T-helper 2 cell treated with Interferon-gamma antibody and Interleukin-4, amounts not matched to agents 5 μg/mL and 100 μg/mL, for 36 hours (primary cell): ENCODE measurements at regions not wholly inside any gene's neighbourhood (a gene's known extent, or its start where the extent isn't known, plus 50 kb on each side); places are given as distances from the start of the nearest gene placed in this dataset.

Source experiments
- DNase-seq: peaks from one replicate; pipeline ENCODE4 v3.0.0; 2021; ENCODE audit warnings: low spot score
- H3K27ac Mint-ChIP-seq: one replicate; pipeline ENCODE4 v1.8.0; 2021; ENCODE audit warnings: mild to moderate bottlenecking, mixed read lengths
- H3K27me3 Mint-ChIP-seq: one replicate; pipeline ENCODE4 v1.8.0; 2021; ENCODE audit warnings: low read depth, mixed read lengths
- H3K36me3 Mint-ChIP-seq: one replicate; pipeline ENCODE4 v1.8.0; 2021; ENCODE audit warnings: low read depth, mixed read lengths
- H3K4me1 Mint-ChIP-seq: one replicate; pipeline ENCODE4 v1.8.0; 2021; ENCODE audit warnings: low read depth, mixed read lengths
- H3K4me3 Mint-ChIP-seq: one replicate; pipeline ENCODE4 v1.8.0; 2022; ENCODE audit warnings: mild to moderate bottlenecking, moderate library complexity, mixed read lengths
- H3K9me3 Mint-ChIP-seq: one replicate; pipeline ENCODE4 v1.8.0; 2021; ENCODE audit warnings: mixed read lengths

DNA sequence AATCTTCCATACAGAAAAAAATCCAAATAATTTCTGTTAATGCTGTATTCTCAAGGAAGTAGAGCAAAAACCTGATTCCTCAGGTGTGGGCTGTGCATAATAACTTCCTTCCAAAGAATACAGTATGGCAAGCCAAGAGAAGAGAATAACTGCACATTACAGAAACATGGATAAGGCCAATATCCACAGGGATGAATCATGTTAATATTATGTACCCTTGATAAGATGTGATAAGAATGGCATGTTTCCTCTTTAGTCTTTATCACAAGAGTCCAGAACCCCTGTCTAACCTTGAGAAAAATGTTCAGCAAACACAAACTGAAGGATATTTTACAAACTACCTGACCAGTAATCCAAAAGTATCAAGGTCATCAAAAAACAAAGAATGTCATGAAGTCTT is 795.8 kb downstream of the SEMA5A start:
- Mint-ChIP-seq H3K36me3 (no peaks in the 10 kb centered on the region), H3K4me3 (no peak overlapping the region), H3K4me1 (no peaks in the 10 kb centered on the region), H3K27ac (no peak overlapping the region), H3K27me3 (no peaks in the 10 kb centered on the region), H3K9me3 (peaks cover 28% of the 10 kb centered on the region)
- no peak for DNase-seq

GRCh38 chr5:8751971-8752370 is 793.9 kb downstream of the SEMA5A start:
- peaks cover 35% of the 10 kb centered on the region for H3K9me3 Mint-ChIP-seq
- H3K27me3 Mint-ChIP-seq, result no peaks in the 10 kb centered on the region
- DNase-seq, result no peak
- H3K4me1 Mint-ChIP-seq, result no peaks in the 10 kb centered on the region
- no peak overlapping the region for H3K27ac Mint-ChIP-seq
- H3K36me3 Mint-ChIP-seq, result no peaks in the 10 kb centered on the region
- H3K4me3 Mint-ChIP-seq, result no peak overlapping the region

GRCh38 chr5:8752595-8752994 is 793.3 kb downstream of the SEMA5A start:
- no peak overlapping the region for H3K27ac Mint-ChIP-seq
- DNase-seq, result no peak
- no peaks in the 10 kb centered on the region for H3K27me3 Mint-ChIP-seq
- H3K36me3 Mint-ChIP-seq, result no peaks in the 10 kb centered on the region
- H3K4me3 Mint-ChIP-seq, result no peak overlapping the region
- H3K9me3 Mint-ChIP-seq, result peaks cover 31% of the 10 kb centered on the region
- no peaks in the 10 kb centered on the region for H3K4me1 Mint-ChIP-seq

DNA sequence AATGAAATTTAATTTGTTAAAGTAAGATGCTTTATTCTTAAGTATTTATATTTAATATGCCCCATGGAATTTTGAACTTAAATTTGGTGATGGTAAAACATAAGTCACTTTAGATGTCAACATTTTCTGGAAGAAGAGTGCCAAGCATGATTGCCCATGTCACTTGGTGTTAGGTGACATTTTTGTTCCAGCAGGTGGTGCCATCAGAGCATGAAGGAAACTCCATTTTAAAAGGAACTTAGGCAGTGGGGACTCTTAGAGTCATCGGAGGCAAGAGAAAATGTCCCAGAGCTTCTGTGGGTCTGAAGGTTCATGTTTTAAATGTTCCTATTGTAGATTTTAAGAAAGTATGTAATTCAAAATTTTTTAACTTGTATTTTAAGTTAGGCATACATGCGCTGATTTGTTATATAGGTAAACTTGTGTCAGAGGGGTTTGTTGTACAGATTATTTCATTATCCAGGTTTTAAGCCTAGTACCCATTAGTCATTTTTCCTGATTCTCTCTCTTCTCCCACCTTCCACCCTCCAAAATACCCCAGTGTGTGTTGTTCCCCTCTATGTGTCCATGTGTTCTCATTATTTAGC is 789.3 kb downstream of the SEMA5A start:
- peaks cover 47% of the 10 kb centered on the region for H3K9me3 Mint-ChIP-seq
- DNase-seq, result no peak
- no peaks in the 10 kb centered on the region for H3K36me3 Mint-ChIP-seq
- no peak overlapping the region for H3K27ac Mint-ChIP-seq
- no peak overlapping the region for H3K4me3 Mint-ChIP-seq
- no peaks in the 10 kb centered on the region for H3K4me1 Mint-ChIP-seq
- H3K27me3 Mint-ChIP-seq, result no peaks in the 10 kb centered on the region

- no peak overlapping the region for H3K4me3 Mint-ChIP-seq
- peaks cover 19% of the 10 kb centered on the region for H3K9me3 Mint-ChIP-seq
- H3K4me1 Mint-ChIP-seq, result no peaks in the 10 kb centered on the region
- H3K36me3 Mint-ChIP-seq, result no peaks in the 10 kb centered on the region
- no peak for DNase-seq
- H3K27ac Mint-ChIP-seq, result no peak overlapping the region
- H3K27me3 Mint-ChIP-seq, result no peaks in the 10 kb centered on the region
Measured at GRCh38 chr5:8765886-8766285, 780.0 kb downstream of the SEMA5A start.

- Mint-ChIP-seq H3K9me3 (peaks cover 16% of the 10 kb centered on the region), H3K27ac (no peak overlapping the region), H3K4me1 (no peaks in the 10 kb centered on the region), H3K27me3 (no peaks in the 10 kb centered on the region), H3K4me3 (no peak overlapping the region), H3K36me3 (no peaks in the 10 kb centered on the region)
- DNase-seq, result no peak
Measured at GRCh38 chr5:8766448-8766847, 779.4 kb downstream of the SEMA5A start.

- Mint-ChIP-seq H3K4me3 (no peak overlapping the region), H3K36me3 (no peaks in the 10 kb centered on the region), H3K27ac (no peak overlapping the region), H3K27me3 (no peaks in the 10 kb centered on the region), H3K4me1 (no peaks in the 10 kb centered on the region), H3K9me3 (peaks cover 19% of the 10 kb centered on the region)
- no peak for DNase-seq
Measured at GRCh38 chr5:8767111-8767510, 778.8 kb downstream of the SEMA5A start.

- Mint-ChIP-seq H3K4me1 (no peaks in the 10 kb centered on the region), H3K27me3 (no peaks in the 10 kb centered on the region), H3K4me3 (no peak overlapping the region), H3K27ac (no peak overlapping the region), H3K36me3 (no peaks in the 10 kb centered on the region), H3K9me3 (peaks cover 19% of the 10 kb centered on the region)
- no peak for DNase-seq
Measured at GRCh38 chr5:8767746-8768145, 778.1 kb downstream of the SEMA5A start.

DNA sequence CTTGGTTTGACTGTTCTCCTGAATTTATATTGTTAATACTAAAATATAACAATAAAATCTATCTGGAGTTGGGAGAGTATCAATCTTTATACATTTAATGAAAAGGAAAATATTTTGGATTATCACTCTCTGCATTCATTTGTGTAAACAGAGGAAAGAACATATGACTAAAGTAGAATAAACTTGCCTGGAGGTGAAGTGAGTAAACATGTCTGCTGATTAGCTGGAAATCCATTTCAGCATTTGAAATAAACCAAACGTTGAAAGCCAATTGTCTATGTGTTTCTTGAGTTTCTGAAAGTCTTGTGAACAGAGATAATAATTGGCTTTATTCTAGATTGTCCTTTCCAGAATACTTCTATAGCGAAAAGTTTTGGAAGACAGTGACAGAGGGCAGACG is 776.2 kb downstream of the SEMA5A start:
- H3K27ac Mint-ChIP-seq, result no peak overlapping the region

DNA sequence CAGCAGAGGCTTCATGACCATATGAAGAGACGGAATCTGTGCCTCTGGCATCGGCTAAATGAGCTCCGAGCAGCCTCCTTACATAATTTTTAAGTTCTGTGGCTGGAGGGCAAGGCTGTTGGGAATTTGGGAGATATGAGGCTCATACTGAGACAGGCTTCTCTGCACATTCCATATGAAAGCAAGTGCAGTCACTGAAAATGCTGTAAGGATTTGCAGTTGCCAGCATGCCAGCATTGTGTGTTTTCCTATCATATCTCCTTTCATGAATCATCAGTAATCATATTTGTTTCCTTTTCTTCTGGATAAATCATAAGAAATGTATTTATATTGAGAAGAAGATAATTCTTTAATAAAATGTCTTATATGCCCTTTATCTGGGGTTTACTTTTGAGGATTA is 775.4 kb downstream of the SEMA5A start:
- Mint-ChIP-seq H3K4me3 (no peak overlapping the region), H3K4me1 (no peaks in the 10 kb centered on the region), H3K9me3 (peaks cover 25% of the 10 kb centered on the region), H3K36me3 (no peaks in the 10 kb centered on the region), H3K27ac (no peak overlapping the region), H3K27me3 (no peaks in the 10 kb centered on the region)
- DNase-seq, result no peak

More for the DNA sequence above, 776.2 kb downstream of the SEMA5A start:
- H3K9me3 Mint-ChIP-seq, result peaks cover 25% of the 10 kb centered on the region
- no peaks in the 10 kb centered on the region for H3K27me3 Mint-ChIP-seq
- H3K36me3 Mint-ChIP-seq, result no peaks in the 10 kb centered on the region
- DNase-seq, result no peak
- H3K4me3 Mint-ChIP-seq, result no peak overlapping the region
- H3K4me1 Mint-ChIP-seq, result no peaks in the 10 kb centered on the region

GRCh38 chr5:8773046-8773615 is 772.7 kb downstream of the SEMA5A start:
- no peak overlapping the region for H3K4me3 Mint-ChIP-seq
- H3K27me3 Mint-ChIP-seq, result no peaks in the 10 kb centered on the region
- H3K36me3 Mint-ChIP-seq, result no peaks in the 10 kb centered on the region
- no peaks in the 10 kb centered on the region for H3K4me1 Mint-ChIP-seq
- no peak overlapping the region for H3K27ac Mint-ChIP-seq
- H3K9me3 Mint-ChIP-seq, result peaks cover 20% of the 10 kb centered on the region
- no peak for DNase-seq

GRCh38 chr5:8784692-8785091 is 761.2 kb downstream of the SEMA5A start:
- Mint-ChIP-seq H3K4me3 (no peak overlapping the region), H3K27me3 (no peaks in the 10 kb centered on the region), H3K36me3 (no peaks in the 10 kb centered on the region), H3K9me3 (peaks cover 31% of the 10 kb centered on the region), H3K4me1 (no peaks in the 10 kb centered on the region), H3K27ac (no peak overlapping the region)
- DNase-seq, result no peak

GRCh38 chr5:8788246-8788645 is 757.6 kb downstream of the SEMA5A start:
- H3K27ac Mint-ChIP-seq, result no peak overlapping the region
- no peak overlapping the region for H3K4me3 Mint-ChIP-seq

DNA sequence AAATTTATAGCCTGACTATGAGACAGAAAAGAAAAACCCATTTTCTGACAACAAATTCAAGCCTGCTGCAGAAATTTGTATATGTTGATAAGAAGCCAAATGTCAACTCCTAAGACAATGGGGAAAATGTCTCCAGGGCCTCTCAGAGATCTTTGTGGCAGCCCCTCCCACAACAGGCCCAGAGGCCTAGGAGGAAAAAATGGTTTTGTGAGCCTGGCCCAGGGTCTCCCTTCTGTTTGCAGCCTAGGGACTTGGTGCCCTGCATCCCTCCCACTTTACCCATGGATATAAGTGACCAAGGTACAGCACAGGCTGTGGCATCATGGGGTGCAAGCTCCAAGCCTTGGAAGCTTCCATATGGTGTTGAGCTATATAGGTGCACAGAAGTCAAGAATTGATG is 740.2 kb downstream of the SEMA5A start:
- no peak for DNase-seq
- peaks cover 58% of the 10 kb centered on the region for H3K9me3 Mint-ChIP-seq

More at GRCh38 chr5:8788246-8788645, 757.6 kb downstream of the SEMA5A start:
- Mint-ChIP-seq H3K4me1 (no peaks in the 10 kb centered on the region), H3K9me3 (peaks cover 34% of the 10 kb centered on the region), H3K36me3 (no peaks in the 10 kb centered on the region), H3K27me3 (no peaks in the 10 kb centered on the region)
- no peak for DNase-seq

GRCh38 chr5:8807636-8808035 is 738.2 kb downstream of the SEMA5A start:
- no peak overlapping the region for H3K27ac Mint-ChIP-seq
- peaks cover 50% of the 10 kb centered on the region for H3K9me3 Mint-ChIP-seq
- H3K27me3 Mint-ChIP-seq, result no peaks in the 10 kb centered on the region
- DNase-seq, result no peak
- H3K4me3 Mint-ChIP-seq, result no peak overlapping the region
- no peaks in the 10 kb centered on the region for H3K36me3 Mint-ChIP-seq
- no peaks in the 10 kb centered on the region for H3K4me1 Mint-ChIP-seq

More for the DNA sequence above, 740.2 kb downstream of the SEMA5A start:
- Mint-ChIP-seq H3K4me3 (no peak overlapping the region), H3K27ac (no peak overlapping the region), H3K36me3 (no peaks in the 10 kb centered on the region), H3K4me1 (no peaks in the 10 kb centered on the region), H3K27me3 (no peaks in the 10 kb centered on the region)
